Suprapubic skin (tissue), 4 donors: ENCODE measurements at regions not wholly inside any gene's neighbourhood (a gene's known extent, or its start where the extent isn't known, plus 50 kb on each side); places are given as distances from the start of the nearest gene placed in this dataset.

Source experiments
- POLR2A ChIP-seq, 2 donors: fragments of 450-650 bp; IDR thresholded peaks; one replicate each; pipeline ENCODE4 v1.6.1; 2017; ENCODE audit warnings: antibody characterized with exemption in 2 of 2, mild to moderate bottlenecking in 2 of 2, moderate library complexity in 2 of 2
- POLR2AphosphoS5 ChIP-seq, 3 donors: sonication (generic); formaldehyde crosslinking; IDR thresholded peaks; one replicate each; pipeline ENCODE4 v1.6.1; 2017; ENCODE audit warnings: antibody characterized with exemption in 3 of 3
- TF ChIP-seq, protein P1 (sequence below), 2 donors: fragments of 200-600 bp in 1 of 2; fragments of 450-650 bp in 1 of 2; sonication (generic) in 1 of 2; IDR thresholded peaks; one replicate each; pipeline ENCODE4 v1.5.1; 2016 to 2019; ENCODE audit warnings: antibody characterized with exemption in 2 of 2, mild to moderate bottlenecking in 1 of 2, moderate library complexity in 1 of 2

- TF ChIP-seq, protein P1, sequence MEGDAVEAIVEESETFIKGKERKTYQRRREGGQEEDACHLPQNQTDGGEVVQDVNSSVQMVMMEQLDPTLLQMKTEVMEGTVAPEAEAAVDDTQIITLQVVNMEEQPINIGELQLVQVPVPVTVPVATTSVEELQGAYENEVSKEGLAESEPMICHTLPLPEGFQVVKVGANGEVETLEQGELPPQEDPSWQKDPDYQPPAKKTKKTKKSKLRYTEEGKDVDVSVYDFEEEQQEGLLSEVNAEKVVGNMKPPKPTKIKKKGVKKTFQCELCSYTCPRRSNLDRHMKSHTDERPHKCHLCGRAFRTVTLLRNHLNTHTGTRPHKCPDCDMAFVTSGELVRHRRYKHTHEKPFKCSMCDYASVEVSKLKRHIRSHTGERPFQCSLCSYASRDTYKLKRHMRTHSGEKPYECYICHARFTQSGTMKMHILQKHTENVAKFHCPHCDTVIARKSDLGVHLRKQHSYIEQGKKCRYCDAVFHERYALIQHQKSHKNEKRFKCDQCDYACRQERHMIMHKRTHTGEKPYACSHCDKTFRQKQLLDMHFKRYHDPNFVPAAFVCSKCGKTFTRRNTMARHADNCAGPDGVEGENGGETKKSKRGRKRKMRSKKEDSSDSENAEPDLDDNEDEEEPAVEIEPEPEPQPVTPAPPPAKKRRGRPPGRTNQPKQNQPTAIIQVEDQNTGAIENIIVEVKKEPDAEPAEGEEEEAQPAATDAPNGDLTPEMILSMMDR (IDR thresholded peaks at IDR 0.05), result no peak
- no peak for TF ChIP-seq POLR2A (IDR thresholded peaks at IDR 0.05)
- no peak for TF ChIP-seq POLR2AphosphoS5 (IDR thresholded peaks at IDR 0.05)
Measured at GRCh38 chr18:78319264-78319663, 660.4 kb upstream of the SALL3 start.
